Endodermal cell (in vitro differentiated cells): ENCODE measurements at regions not wholly inside any gene's neighbourhood (a gene's known extent, or its start where the extent isn't known, plus 50 kb on each side); places are given as distances from the start of the nearest gene placed in this dataset.
A peak's percentile ranks its signal among the peaks of the same experiment; 100 is the strongest.

Experiments
- DNase-seq: peaks from one replicate; pipeline ENCODE4 v3.0.0-alpha.2; 2017
- H3K27ac ChIP-seq: 2 replicates; pipeline ENCODE4 v1.5.1; 2013; ENCODE audit warnings: mild to moderate bottlenecking, low read depth, low read length, moderate library complexity
- H3K27me3 ChIP-seq: 2 replicates; pipeline ENCODE4 v1.6.1; 2013; ENCODE audit warnings: mild to moderate bottlenecking, low read length, moderate library complexity; ENCODE audit not compliant: insufficient read depth, control insufficient read depth, poor library complexity, severe bottlenecking
- H3K36me3 ChIP-seq: 2 replicates; pipeline ENCODE4 v1.7.0; 2013; ENCODE audit warnings: mild to moderate bottlenecking, low read length, moderate library complexity; ENCODE audit not compliant: control insufficient read depth, insufficient read depth
- H3K4me1 ChIP-seq: one replicate; pipeline ENCODE4 v1.7.0; 2013; ENCODE audit warnings: low read length; ENCODE audit not compliant: control insufficient read depth, insufficient read depth
- H3K4me3 ChIP-seq: 2 replicates; pipeline ENCODE4 v1.5.1; 2013; ENCODE audit warnings: mild to moderate bottlenecking, low read length, moderate library complexity
- H3K9ac ChIP-seq: 2 replicates; pipeline ENCODE4 v1.6.1; 2013; ENCODE audit warnings: mild to moderate bottlenecking, low read length, moderate library complexity; ENCODE audit not compliant: poor library complexity, severe bottlenecking; ENCODE audit errors: extremely low read depth
- H3K9me3 ChIP-seq: 2 replicates; pipeline ENCODE4 v1.6.1; 2013; ENCODE audit warnings: mild to moderate bottlenecking, low read length, moderate library complexity; ENCODE audit not compliant: control insufficient read depth
- H3K27ac Mint-ChIP-seq: 2 replicates; pipeline ENCODE4 v1.8.0; 2020; ENCODE audit warnings: mixed read lengths
- H3K27me3 Mint-ChIP-seq: 2 replicates; pipeline ENCODE4 v1.8.0; 2021; ENCODE audit warnings: mild to moderate bottlenecking, mixed read lengths; ENCODE audit not compliant: insufficient read depth
- H3K36me3 Mint-ChIP-seq: 2 replicates; pipeline ENCODE4 v1.8.0; 2020; ENCODE audit warnings: low read depth, mixed read lengths
- H3K4me1 Mint-ChIP-seq: 2 replicates; pipeline ENCODE4 v1.8.0; 2020; ENCODE audit warnings: mixed read lengths
- H3K4me3 Mint-ChIP-seq: 2 replicates; pipeline ENCODE4 v1.8.0; 2020; ENCODE audit warnings: mild to moderate bottlenecking, moderate library complexity, mixed read lengths
- H3K9me3 Mint-ChIP-seq: 2 replicates; pipeline ENCODE4 v1.8.0; 2020; ENCODE audit warnings: mild to moderate bottlenecking, mixed read lengths
- WGBS, 2 experiments: methylation state at CpG; one replicate each; pipeline versions ENCODE4 v1.1.5 to v1.1.7; 2013; ENCODE audit warnings: missing lambda C conversion rate in 2 of 2, mixed read lengths in 1 of 2; ENCODE audit not compliant: insufficient coverage in 1 of 2, insufficient read length in 1 of 2; 5-methylcytosine and 5-hydroxymethylcytosine counted together
- TF ChIP-seq, protein P1 (sequence below): fragments of 200-600 bp; sonication (generic); conservative IDR thresholded peaks from 2 replicates; pipeline ENCODE4 v1.5.0; 2021; ENCODE audit warnings: antibody characterized with exemption, mild to moderate bottlenecking

DNA sequence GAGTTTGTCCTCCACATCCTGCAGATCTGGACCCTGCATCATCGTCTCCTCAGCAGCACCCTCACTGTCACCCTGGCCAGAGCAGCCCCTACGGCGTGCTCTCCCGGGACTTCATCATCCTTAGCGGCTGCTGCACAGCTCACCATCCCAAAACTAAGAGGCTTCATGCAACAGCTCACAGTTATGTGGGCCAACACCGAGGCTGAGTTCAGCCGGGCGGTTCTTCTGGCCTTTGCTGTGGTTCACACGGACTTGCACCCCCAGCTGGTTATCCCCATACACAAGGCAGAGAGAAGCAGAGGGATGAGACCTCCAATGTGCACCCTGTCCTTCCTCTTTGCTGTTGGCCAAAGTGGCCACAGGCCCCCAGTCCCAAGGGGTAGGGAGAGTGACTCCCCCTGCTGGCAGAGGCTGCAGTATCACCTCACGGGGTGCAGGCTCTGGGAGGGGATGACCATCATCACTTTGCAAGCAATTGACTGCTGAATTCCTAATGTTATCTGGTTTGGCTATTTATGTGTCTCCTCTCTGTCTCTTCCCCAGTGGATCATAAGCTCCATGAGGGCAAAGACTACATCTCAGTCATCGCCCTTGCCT is 276.8 kb downstream of the BRD1 start:
- DNase-seq = no peak
- no peaks in the 10 kb centered on the region for H3K9me3 ChIP-seq
- H3K27me3 ChIP-seq = no peaks in the 10 kb centered on the region
- no peaks in the 10 kb centered on the region for H3K4me1 ChIP-seq
- no peaks in the 10 kb centered on the region for H3K36me3 ChIP-seq
- H3K36me3 Mint-ChIP-seq = no peaks in the 10 kb centered on the region
- no peaks in the 10 kb centered on the region for H3K4me1 Mint-ChIP-seq
- H3K27ac ChIP-seq = no peak overlapping the region
- no peak overlapping the region for H3K27ac Mint-ChIP-seq
- no peaks in the 10 kb centered on the region for H3K27me3 Mint-ChIP-seq
- no peak overlapping the region for H3K4me3 ChIP-seq
- 97 to 98% methylated on average over 8 to 11 of the region's 11 CpGs for WGBS, 2 experiments
- peaks cover 11% of the 10 kb centered on the region for H3K9me3 Mint-ChIP-seq
- no peak overlapping the region for H3K4me3 Mint-ChIP-seq
- H3K9ac ChIP-seq = no peak overlapping the region
- TF ChIP-seq, protein P1, sequence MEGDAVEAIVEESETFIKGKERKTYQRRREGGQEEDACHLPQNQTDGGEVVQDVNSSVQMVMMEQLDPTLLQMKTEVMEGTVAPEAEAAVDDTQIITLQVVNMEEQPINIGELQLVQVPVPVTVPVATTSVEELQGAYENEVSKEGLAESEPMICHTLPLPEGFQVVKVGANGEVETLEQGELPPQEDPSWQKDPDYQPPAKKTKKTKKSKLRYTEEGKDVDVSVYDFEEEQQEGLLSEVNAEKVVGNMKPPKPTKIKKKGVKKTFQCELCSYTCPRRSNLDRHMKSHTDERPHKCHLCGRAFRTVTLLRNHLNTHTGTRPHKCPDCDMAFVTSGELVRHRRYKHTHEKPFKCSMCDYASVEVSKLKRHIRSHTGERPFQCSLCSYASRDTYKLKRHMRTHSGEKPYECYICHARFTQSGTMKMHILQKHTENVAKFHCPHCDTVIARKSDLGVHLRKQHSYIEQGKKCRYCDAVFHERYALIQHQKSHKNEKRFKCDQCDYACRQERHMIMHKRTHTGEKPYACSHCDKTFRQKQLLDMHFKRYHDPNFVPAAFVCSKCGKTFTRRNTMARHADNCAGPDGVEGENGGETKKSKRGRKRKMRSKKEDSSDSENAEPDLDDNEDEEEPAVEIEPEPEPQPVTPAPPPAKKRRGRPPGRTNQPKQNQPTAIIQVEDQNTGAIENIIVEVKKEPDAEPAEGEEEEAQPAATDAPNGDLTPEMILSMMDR = peak; percentile 44

DNA sequence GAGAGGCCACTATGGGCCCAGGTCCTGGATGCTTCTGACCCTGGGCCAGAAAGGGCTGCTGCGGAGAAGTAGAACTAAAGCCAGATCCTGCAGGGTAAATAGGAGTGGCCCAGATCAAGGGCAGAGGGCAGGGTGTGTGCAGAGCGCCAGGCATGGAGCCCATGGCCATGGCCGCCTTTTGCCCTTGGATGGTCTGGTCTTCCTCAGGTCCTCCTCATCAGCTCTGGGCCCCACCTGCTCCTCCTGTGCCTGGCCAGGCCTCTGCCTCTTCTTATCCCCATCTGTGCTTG is 277.6 kb downstream of the BRD1 start:
- Histone ChIP-seq H3K27ac (no peak overlapping the region), H3K36me3 (no peaks in the 10 kb centered on the region), H3K9me3 (no peaks in the 10 kb centered on the region), H3K27me3 (no peaks in the 10 kb centered on the region), H3K9ac (no peak overlapping the region), H3K4me3 (no peak overlapping the region), H3K4me1 (no peaks in the 10 kb centered on the region)
- Mint-ChIP-seq H3K4me3 (no peak overlapping the region), H3K27me3 (no peaks in the 10 kb centered on the region), H3K9me3 (peaks cover 11% of the 10 kb centered on the region), H3K27ac (no peak overlapping the region), H3K36me3 (no peaks in the 10 kb centered on the region), H3K4me1 (no peaks in the 10 kb centered on the region)
- TF ChIP-seq, protein P1 = no peak
- WGBS, 2 experiments = 93 to 99% methylated on average over 3 of the region's 3 CpGs
- DNase-seq = peak; percentile 25

DNA sequence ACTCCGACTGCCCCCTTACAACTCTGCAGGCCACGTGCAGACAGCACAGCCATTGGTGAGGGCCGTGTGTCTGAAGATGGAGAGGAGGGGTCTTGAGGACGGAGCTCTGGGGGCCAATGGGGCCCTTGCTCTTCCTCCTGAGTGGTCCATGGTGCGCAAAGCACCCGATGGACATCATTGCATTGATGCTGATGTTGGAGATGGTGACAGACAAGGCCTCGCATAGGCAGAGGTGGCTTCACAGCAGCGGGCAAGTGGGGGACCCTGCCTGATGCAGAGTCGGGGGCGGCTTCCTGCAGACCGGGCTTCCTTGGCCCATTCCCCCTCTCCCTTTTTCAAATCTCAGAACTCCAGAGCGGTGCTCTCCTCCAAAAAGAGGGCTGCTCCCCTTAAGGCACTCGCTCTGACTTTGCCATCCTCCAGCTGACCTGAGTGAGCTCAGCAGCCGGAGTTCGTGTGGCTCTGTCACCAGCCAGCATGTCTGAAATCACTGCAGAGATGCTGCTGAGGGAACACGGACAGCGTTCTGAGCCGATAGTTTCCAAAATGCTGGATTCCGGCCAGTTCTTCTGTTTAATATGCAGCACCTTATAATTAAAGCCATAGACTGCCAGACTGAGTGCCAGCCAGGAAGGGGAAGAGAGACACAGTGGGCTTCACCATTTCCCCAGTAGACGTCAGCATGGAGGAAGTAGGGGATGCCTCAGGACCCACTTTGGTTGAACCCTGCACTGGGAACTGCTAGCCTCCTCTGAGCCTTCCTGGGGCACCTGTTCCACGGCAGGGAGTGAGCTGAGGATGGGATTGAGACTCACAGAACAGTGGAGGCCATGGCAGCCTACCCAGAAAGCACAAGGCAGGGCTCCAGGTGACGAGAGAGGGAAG is 278.2 kb downstream of the BRD1 start:
- peaks cover 11% of the 10 kb centered on the region for H3K9me3 Mint-ChIP-seq

More for the DNA sequence above, 278.2 kb downstream of the BRD1 start:
- Histone ChIP-seq H3K36me3 (no peaks in the 10 kb centered on the region), H3K9ac (no peak overlapping the region), H3K4me1 (no peaks in the 10 kb centered on the region), H3K27ac (no peak overlapping the region), H3K27me3 (no peaks in the 10 kb centered on the region), H3K9me3 (no peaks in the 10 kb centered on the region), H3K4me3 (no peak overlapping the region)
- Mint-ChIP-seq H3K4me1 (no peaks in the 10 kb centered on the region), H3K36me3 (no peaks in the 10 kb centered on the region), H3K27ac (no peak overlapping the region), H3K27me3 (no peaks in the 10 kb centered on the region), H3K4me3 (no peak overlapping the region)
- DNase-seq = peak; percentile 22
- TF ChIP-seq, protein P1 = no peak
- WGBS, 2 experiments = 92 to 98% methylated on average over 13 to 22 of the region's 22 CpGs
